ENCODE measurements at regions not wholly inside any gene's neighbourhood (a gene's known extent, or its start where the extent isn't known, plus 50 kb on each side); places are given as distances from the start of the nearest gene placed in this dataset.

DNA sequence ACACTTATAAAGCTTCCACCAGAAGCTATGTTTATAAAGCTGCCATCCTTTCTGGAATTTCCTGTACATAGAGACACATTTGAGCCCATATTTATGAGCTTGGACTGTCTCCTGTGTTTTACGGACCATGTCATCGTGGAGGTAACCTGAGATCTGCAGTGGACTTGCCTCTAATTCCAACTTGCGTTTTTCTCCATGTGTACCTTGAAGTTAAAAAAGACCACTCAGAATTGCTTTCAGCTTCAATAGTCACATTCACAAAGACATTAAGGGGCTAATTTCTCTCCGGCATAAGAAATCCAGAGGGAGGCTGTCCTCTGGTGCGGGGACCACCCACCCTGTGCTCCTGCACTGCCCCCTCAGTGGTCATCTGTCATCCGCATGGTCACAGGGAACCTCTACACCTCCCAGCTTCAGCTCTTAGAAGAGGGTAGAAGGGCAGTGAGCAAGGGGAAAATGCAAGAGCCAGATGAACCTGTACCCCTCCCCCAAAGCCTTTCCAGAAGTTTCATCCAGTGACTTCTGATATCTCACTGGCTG lies 521.4 kb upstream of the CAMK1G start:
- Mint-ChIP-seq H3K27me3 (ENCODE audit: low read depth) (no peaks in the 10 kb centered on the region), H3K9me3 (ENCODE audit: low read depth) (peaks cover 5% of the 10 kb centered on the region), H3K4me1 (ENCODE audit: low read depth) (peaks cover 27% of the 10 kb centered on the region), H3K36me3 (ENCODE audit: low read depth) (no peaks in the 10 kb centered on the region), H3K27ac (ENCODE audit: unreplicated experiment) (no peak overlapping the region), H3K4me3 (ENCODE audit: unreplicated experiment) (no peak overlapping the region)
- TF ChIP-seq, protein P1, sequence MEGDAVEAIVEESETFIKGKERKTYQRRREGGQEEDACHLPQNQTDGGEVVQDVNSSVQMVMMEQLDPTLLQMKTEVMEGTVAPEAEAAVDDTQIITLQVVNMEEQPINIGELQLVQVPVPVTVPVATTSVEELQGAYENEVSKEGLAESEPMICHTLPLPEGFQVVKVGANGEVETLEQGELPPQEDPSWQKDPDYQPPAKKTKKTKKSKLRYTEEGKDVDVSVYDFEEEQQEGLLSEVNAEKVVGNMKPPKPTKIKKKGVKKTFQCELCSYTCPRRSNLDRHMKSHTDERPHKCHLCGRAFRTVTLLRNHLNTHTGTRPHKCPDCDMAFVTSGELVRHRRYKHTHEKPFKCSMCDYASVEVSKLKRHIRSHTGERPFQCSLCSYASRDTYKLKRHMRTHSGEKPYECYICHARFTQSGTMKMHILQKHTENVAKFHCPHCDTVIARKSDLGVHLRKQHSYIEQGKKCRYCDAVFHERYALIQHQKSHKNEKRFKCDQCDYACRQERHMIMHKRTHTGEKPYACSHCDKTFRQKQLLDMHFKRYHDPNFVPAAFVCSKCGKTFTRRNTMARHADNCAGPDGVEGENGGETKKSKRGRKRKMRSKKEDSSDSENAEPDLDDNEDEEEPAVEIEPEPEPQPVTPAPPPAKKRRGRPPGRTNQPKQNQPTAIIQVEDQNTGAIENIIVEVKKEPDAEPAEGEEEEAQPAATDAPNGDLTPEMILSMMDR (IDR thresholded peaks at IDR 0.05), result no peak
- DNase-seq (ENCODE audit: low spot score), result no peak

DNA sequence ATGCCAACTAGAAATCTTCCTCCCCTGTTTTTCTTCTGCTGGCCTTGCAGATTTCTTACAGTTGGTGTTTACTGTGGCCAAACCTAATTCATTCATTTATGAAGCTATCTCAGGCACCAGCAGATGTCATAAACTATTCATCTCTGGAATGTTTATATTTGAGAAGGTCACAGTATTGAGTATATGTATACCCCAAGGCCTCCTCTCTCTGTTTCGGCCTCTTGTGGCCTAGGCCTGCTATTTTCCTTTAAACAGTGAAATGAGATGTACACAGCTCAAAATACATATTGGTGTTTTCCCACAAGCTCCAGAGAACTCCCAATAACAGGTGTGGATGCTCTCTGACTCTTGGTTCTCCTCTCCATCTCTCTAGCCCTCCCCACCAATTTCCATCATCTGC lies 520.7 kb upstream of the CAMK1G start:
- Mint-ChIP-seq H3K27ac (ENCODE audit: unreplicated experiment) (no peak overlapping the region), H3K4me1 (ENCODE audit: low read depth) (peaks cover 27% of the 10 kb centered on the region), H3K9me3 (ENCODE audit: low read depth) (no peaks in the 10 kb centered on the region), H3K36me3 (ENCODE audit: low read depth) (no peaks in the 10 kb centered on the region), H3K27me3 (ENCODE audit: low read depth) (no peaks in the 10 kb centered on the region), H3K4me3 (ENCODE audit: unreplicated experiment) (no peak overlapping the region)
- DNase-seq (ENCODE audit: low spot score), result no peak
- TF ChIP-seq, protein P1 (IDR thresholded peaks at IDR 0.05), result no peak

DNA sequence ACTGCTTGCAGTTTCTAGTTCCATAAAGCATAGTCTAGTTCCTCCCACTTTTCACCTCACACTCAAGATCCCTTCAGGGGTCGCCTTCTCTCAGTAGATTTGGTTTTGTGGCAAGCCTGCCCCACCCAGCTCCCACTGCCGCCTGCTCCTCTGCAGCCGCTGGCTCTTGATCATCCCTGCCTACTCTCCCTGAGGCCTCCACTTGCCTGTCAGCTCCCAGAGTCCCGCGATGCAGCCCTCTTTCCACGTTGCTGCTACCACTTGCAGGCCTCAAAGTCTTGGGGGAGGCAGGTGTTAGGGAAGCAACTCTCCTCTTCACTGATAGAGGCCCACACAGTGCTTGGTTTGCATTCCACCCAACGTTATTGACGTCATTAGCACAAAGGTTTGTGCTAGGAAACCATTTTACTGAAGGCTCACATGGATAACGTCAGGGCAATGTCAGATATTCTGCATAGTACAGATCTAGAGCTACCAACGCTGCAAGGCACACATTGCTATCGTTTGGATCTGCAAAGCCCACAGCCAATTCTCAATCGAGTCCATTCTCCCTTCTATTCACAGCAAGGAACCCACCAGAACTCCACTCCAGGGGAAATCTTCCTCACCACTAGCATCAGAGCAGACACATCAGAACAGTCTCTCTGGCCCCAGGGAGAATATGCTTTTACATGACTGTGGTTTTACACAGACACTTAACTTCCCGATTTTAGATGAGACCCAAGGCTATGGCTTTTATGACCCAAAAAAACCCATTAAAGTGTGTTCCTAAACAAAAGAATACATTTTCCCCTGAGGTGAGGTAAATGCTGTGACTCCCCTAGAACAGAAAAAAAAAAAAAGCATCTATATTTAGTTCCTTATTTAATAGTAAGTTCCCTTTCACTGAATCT lies 519.5 kb upstream of the CAMK1G start:
- Mint-ChIP-seq H3K27ac (ENCODE audit: unreplicated experiment) (no peak overlapping the region), H3K4me1 (ENCODE audit: low read depth) (peaks cover 27% of the 10 kb centered on the region)
- DNase-seq (ENCODE audit: low spot score), result no peak

DNA sequence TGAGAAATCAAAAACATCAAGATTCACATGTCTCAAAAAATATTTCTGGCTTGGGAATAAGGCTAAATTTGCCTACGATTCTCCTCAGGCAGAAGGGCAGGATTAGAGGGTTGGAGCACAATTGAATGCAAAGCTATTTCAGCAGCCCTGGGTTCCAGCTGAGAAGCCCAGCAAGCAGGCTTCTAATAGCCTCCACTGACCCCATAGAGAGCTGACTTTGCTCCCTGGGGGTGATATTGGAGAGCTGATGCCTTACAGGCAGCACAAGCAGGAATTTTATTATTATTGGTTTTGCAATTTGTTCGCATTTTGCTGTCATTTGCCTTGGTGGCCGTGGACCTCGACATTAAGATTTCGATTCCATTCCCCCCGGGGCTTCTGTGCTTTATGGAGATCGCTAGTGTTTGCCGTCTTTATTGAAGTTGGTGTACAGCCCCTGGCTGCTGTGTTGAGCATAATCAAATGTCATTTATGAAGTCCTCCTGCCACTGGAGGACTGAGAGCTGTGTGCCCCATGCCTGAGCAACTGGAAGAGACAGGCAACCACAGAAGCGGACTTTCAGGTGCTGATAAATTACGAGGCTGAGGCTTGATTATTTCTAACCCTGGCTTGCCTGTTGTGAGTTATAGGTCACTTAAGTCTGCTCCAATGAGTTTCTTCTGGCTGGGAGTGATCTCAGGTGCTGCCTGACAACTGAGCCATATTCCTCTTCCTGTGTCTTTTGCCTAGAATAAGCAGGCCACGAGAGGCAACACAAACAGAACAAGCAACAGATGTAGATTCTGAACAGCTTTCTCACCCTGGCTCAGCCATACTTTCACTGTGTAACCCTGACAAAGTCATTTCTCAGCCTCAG lies 518.4 kb upstream of the CAMK1G start:
- no peaks in the 10 kb centered on the region for H3K27me3 Mint-ChIP-seq (ENCODE audit: low read depth)
- H3K4me1 Mint-ChIP-seq (ENCODE audit: low read depth), result peaks cover 27% of the 10 kb centered on the region
- DNase-seq (ENCODE audit: low spot score), result no peak
- TF ChIP-seq, protein P1 (IDR thresholded peaks at IDR 0.05), result no peak
- no peak overlapping the region for H3K27ac Mint-ChIP-seq (ENCODE audit: unreplicated experiment)
- no peaks in the 10 kb centered on the region for H3K9me3 Mint-ChIP-seq (ENCODE audit: low read depth)
- H3K4me3 Mint-ChIP-seq (ENCODE audit: unreplicated experiment), result no peak overlapping the region
- H3K36me3 Mint-ChIP-seq (ENCODE audit: low read depth), result no peaks in the 10 kb centered on the region

More for the DNA sequence above, 519.5 kb upstream of the CAMK1G start:
- Mint-ChIP-seq H3K27me3 (ENCODE audit: low read depth) (no peaks in the 10 kb centered on the region), H3K9me3 (ENCODE audit: low read depth) (no peaks in the 10 kb centered on the region), H3K36me3 (ENCODE audit: low read depth) (no peaks in the 10 kb centered on the region), H3K4me3 (ENCODE audit: unreplicated experiment) (no peak overlapping the region)
- TF ChIP-seq, protein P1 (IDR thresholded peaks at IDR 0.05), result no peak

DNA sequence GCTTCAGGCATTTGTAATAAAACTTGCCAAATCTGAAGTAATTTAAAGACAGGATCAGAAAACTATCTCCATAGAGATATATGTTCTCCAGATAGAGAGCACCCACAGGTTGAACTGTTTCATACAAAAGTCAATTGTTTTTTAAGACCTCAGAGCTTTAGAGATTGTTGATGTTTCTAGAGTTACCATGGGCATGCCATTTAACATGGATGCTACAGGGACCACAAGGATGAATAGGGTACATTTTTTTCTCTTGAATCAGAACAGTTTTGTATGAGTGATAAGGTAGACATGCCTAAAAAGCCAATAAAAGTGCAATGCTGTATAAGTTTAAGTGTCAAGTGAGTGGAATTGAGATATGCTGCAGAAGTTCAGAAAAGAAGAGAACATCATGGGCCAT lies 511.0 kb upstream of the CAMK1G start:
- Mint-ChIP-seq H3K27ac (ENCODE audit: unreplicated experiment) (no peak overlapping the region), H3K4me1 (ENCODE audit: low read depth) (no peaks in the 10 kb centered on the region), H3K36me3 (ENCODE audit: low read depth) (no peaks in the 10 kb centered on the region), H3K27me3 (ENCODE audit: low read depth) (no peaks in the 10 kb centered on the region), H3K4me3 (ENCODE audit: unreplicated experiment) (no peak overlapping the region), H3K9me3 (ENCODE audit: low read depth) (no peaks in the 10 kb centered on the region)
- TF ChIP-seq, protein P1 (IDR thresholded peaks at IDR 0.05), result no peak
- no peak for DNase-seq (ENCODE audit: low spot score)
